Neural cell (in vitro differentiated cells): ENCODE measurements at regions not wholly inside any gene's neighbourhood (a gene's known extent, or its start where the extent isn't known, plus 50 kb on each side); places are given as distances from the start of the nearest gene placed in this dataset.

Experiments used
- H2AFZ ChIP-seq: fragments of 200-600, 300-800 bp; sonication (generic), shearing (Covaris generic); 2 replicates; pipeline ENCODE4 v1.6.0; 2014; ENCODE audit warnings: low read depth, mild to moderate bottlenecking, antibody characterized with exemption, low read length, moderate library complexity
- H3F3A ChIP-seq: fragments of 200-600 bp; shearing (Covaris generic); 2 replicates; pipeline ENCODE4 v1.6.1; 2016; ENCODE audit warnings: mild to moderate bottlenecking, moderate library complexity, mixed read lengths, antibody characterized with exemption, low read length; ENCODE audit not compliant: insufficient read depth, poor library complexity, severe bottlenecking
- H3K27ac ChIP-seq: fragments of 200-600, 300-800 bp; sonication (generic), shearing (Covaris generic); 2 replicates; pipeline ENCODE4 v1.5.1; 2014; ENCODE audit warnings: mild to moderate bottlenecking, low read length, moderate library complexity
- H3K27me3 ChIP-seq: fragments of 300-800, 200-600 bp; sonication (generic), shearing (Covaris generic); 2 replicates; pipeline ENCODE4 v1.6.0; 2014; ENCODE audit warnings: mild to moderate bottlenecking, low read depth, low read length, moderate library complexity; ENCODE audit not compliant: insufficient read depth
- H3K36me3 ChIP-seq: fragments of 300-800, 200-600 bp; sonication (generic), shearing (Covaris generic); 2 replicates; pipeline ENCODE4 v1.5.1; 2014; ENCODE audit warnings: mild to moderate bottlenecking, antibody characterized with exemption, low read length, moderate library complexity; ENCODE audit not compliant: insufficient read depth
- H3K4me2 ChIP-seq: fragments of 300-800, 200-600 bp; sonication (generic), shearing (Covaris generic); 2 replicates; pipeline ENCODE4 v1.6.0; 2014; ENCODE audit warnings: mild to moderate bottlenecking, low read length
- H3K4me3 ChIP-seq: fragments of 300-800, 200-600 bp; sonication (generic), shearing (Covaris generic); 2 replicates; pipeline ENCODE4 v1.5.1; 2014; ENCODE audit warnings: mild to moderate bottlenecking, low read length, moderate library complexity
- H3K79me2 ChIP-seq: fragments of 200-600 bp; shearing (Covaris generic); replicated peaks from 2 replicates; pipeline ENCODE4 v1.6.0; 2014; ENCODE audit warnings: mild to moderate bottlenecking, low read length, moderate library complexity; ENCODE audit not compliant: insufficient read depth
- H3K9ac ChIP-seq: fragments of 300-800, 200-600 bp; sonication (generic), shearing (Covaris generic); 2 replicates; pipeline ENCODE4 v1.6.1; 2016; ENCODE audit warnings: mild to moderate bottlenecking, low read length, mixed read lengths
- H3K9me2 ChIP-seq: fragments of 200-600 bp; shearing (Covaris generic); 2 replicates; pipeline ENCODE4 v1.6.1; 2016; ENCODE audit warnings: mild to moderate bottlenecking, low read length, mixed read lengths; ENCODE audit not compliant: insufficient read depth
- H3K9me3 ChIP-seq: fragments of 200-600, 300-800 bp; sonication (generic), shearing (Covaris generic); 2 replicates; pipeline ENCODE4 v1.6.1; 2016; ENCODE audit warnings: mild to moderate bottlenecking, mixed run types, low read length, moderate library complexity, mixed read lengths
- H4K20me1 ChIP-seq: fragments of 200-600 bp; shearing (Covaris generic); 2 replicates; pipeline ENCODE4 v1.6.1; 2016; ENCODE audit warnings: mild to moderate bottlenecking, mixed run types; ENCODE audit not compliant: insufficient read depth
- EP300 ChIP-seq: fragments of 450-650 bp; conservative IDR thresholded peaks from 2 replicates; pipeline ENCODE4 v1.6.1; 2014; ENCODE audit warnings: antibody characterized with exemption, mild to moderate bottlenecking, moderate library complexity; ENCODE audit not compliant: poor library complexity, severe bottlenecking
- EZH2 ChIP-seq: fragments of 200-600, 300-800 bp; shearing (Covaris generic), sonication (generic); IDR thresholded peaks from 2 replicates; pipeline ENCODE4 v1.6.1; 2014; ENCODE audit warnings: antibody characterized with exemption, low read length, borderline replicate concordance, mild to moderate bottlenecking; ENCODE audit not compliant: insufficient read depth, poor library complexity, severe bottlenecking
- MXI1 ChIP-seq: fragments of 450-650 bp; conservative IDR thresholded peaks from 2 replicates; pipeline ENCODE4 v1.6.1; 2014; ENCODE audit warnings: antibody characterized with exemption, mild to moderate bottlenecking; ENCODE audit not compliant: poor library complexity, severe bottlenecking
- POLR2AphosphoS5 ChIP-seq: IDR thresholded peaks from 2 replicates; pipeline ENCODE4 v1.6.1; 2012
- RAD21 ChIP-seq: fragments of 450-650 bp; conservative IDR thresholded peaks from 2 replicates; pipeline ENCODE4 v1.6.1; 2014; ENCODE audit warnings: antibody characterized with exemption, mild to moderate bottlenecking, moderate library complexity
- SMC3 ChIP-seq: fragments of 450-650 bp; conservative IDR thresholded peaks from 2 replicates; pipeline ENCODE4 v1.6.1; 2014; ENCODE audit warnings: antibody characterized with exemption, mild to moderate bottlenecking, moderate library complexity; ENCODE audit not compliant: poor library complexity
- TAF1 ChIP-seq: IDR thresholded peaks from 2 replicates; pipeline ENCODE4 v1.6.1; 2012; ENCODE audit warnings: low read depth
- TF ChIP-seq, protein P1 (sequence below): IDR thresholded peaks from 2 replicates; pipeline ENCODE4 v1.6.1; 2012; ENCODE audit warnings: borderline replicate concordance
- TF ChIP-seq, protein P2 (sequence below): fragments of 450-650 bp; IDR thresholded peaks from 2 replicates; pipeline ENCODE4 v1.5.1; 2014; ENCODE audit warnings: antibody characterized with exemption, mild to moderate bottlenecking, moderate library complexity; ENCODE audit not compliant: poor library complexity, severe bottlenecking

DNA sequence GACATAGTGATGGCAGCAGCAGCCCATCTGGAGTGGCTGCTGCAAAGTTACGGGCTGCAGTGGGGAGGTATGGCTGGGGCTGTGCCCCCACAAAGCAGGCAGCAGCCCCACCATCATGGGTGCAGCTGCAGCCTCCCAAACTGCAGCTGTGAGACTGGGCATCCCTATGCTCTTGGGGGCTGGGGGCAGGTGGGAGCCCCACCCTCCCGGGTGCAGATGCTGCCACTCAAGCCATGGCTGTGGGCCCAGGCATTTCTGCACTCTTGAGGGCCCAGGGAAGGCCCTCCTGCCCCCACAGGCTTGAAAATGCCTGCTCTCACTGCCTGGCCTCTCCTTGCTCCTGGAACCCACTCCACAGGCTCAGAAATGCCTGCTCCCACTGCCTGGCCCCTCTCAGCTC lies 389.4 kb downstream of the TEX13C start:
- Histone ChIP-seq H3K9me3 (no peaks in the 10 kb centered on the region), H3K4me3 (no peak overlapping the region), H3K27me3 (no peaks in the 10 kb centered on the region)

DNA sequence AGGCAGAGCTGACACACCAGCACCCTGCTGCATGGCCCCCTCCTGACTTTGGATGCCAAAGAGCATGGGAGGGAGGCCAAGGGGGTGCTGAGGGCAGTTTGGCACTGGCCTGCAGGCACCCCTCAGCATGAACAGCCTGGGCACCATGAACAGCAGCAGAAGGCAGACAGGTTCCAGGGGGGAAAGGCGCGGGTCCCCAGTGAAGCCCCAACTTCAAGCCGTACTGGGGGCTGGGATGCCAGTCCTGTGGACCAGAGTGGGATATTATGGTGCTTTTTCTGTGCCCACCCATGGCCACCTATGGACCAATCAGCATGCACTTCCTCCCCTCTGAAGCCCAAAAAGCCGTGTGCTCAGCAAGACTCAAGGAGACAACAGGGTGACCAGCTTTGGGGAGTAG lies 389.9 kb downstream of the TEX13C start:
- H3K27me3 ChIP-seq, result no peaks in the 10 kb centered on the region
- H4K20me1 ChIP-seq, result no peaks in the 10 kb centered on the region
- TF ChIP-seq MXI1 (no peak), EP300 (no peak), EZH2 (no peak), RAD21 (no peak), SMC3 (no peak), TAF1 (no peak), POLR2AphosphoS5 (no peak)
- TF ChIP-seq, protein P1, sequence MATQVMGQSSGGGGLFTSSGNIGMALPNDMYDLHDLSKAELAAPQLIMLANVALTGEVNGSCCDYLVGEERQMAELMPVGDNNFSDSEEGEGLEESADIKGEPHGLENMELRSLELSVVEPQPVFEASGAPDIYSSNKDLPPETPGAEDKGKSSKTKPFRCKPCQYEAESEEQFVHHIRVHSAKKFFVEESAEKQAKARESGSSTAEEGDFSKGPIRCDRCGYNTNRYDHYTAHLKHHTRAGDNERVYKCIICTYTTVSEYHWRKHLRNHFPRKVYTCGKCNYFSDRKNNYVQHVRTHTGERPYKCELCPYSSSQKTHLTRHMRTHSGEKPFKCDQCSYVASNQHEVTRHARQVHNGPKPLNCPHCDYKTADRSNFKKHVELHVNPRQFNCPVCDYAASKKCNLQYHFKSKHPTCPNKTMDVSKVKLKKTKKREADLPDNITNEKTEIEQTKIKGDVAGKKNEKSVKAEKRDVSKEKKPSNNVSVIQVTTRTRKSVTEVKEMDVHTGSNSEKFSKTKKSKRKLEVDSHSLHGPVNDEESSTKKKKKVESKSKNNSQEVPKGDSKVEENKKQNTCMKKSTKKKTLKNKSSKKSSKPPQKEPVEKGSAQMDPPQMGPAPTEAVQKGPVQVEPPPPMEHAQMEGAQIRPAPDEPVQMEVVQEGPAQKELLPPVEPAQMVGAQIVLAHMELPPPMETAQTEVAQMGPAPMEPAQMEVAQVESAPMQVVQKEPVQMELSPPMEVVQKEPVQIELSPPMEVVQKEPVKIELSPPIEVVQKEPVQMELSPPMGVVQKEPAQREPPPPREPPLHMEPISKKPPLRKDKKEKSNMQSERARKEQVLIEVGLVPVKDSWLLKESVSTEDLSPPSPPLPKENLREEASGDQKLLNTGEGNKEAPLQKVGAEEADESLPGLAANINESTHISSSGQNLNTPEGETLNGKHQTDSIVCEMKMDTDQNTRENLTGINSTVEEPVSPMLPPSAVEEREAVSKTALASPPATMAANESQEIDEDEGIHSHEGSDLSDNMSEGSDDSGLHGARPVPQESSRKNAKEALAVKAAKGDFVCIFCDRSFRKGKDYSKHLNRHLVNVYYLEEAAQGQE, result no peak
- TF ChIP-seq, protein P2, sequence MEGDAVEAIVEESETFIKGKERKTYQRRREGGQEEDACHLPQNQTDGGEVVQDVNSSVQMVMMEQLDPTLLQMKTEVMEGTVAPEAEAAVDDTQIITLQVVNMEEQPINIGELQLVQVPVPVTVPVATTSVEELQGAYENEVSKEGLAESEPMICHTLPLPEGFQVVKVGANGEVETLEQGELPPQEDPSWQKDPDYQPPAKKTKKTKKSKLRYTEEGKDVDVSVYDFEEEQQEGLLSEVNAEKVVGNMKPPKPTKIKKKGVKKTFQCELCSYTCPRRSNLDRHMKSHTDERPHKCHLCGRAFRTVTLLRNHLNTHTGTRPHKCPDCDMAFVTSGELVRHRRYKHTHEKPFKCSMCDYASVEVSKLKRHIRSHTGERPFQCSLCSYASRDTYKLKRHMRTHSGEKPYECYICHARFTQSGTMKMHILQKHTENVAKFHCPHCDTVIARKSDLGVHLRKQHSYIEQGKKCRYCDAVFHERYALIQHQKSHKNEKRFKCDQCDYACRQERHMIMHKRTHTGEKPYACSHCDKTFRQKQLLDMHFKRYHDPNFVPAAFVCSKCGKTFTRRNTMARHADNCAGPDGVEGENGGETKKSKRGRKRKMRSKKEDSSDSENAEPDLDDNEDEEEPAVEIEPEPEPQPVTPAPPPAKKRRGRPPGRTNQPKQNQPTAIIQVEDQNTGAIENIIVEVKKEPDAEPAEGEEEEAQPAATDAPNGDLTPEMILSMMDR, result no peak

More for the DNA sequence above, 389.4 kb downstream of the TEX13C start:
- TF ChIP-seq, protein P2, result no peak
- TF ChIP-seq EZH2, result no peak
- no peak for TF ChIP-seq MXI1
- TF ChIP-seq RAD21, result no peak
- no peak for TF ChIP-seq SMC3
- TF ChIP-seq POLR2AphosphoS5, result no peak
- no peak for TF ChIP-seq EP300
- no peak for TF ChIP-seq TAF1
- TF ChIP-seq, protein P1, result no peak
- H4K20me1 ChIP-seq, result no peaks in the 10 kb centered on the region
- no peaks in the 10 kb centered on the region for H3K9me2 ChIP-seq
- H3K9ac ChIP-seq, result no peak overlapping the region
- H3K79me2 ChIP-seq, result no peaks in the 10 kb centered on the region
- H3F3A ChIP-seq, result no peaks in the 10 kb centered on the region
- H3K4me2 ChIP-seq, result no peak overlapping the region
- H3K36me3 ChIP-seq, result no peaks in the 10 kb centered on the region
- no peak overlapping the region for H3K27ac ChIP-seq
- H2AFZ ChIP-seq, result no peak overlapping the region

More for the DNA sequence above, 389.9 kb downstream of the TEX13C start:
- Histone ChIP-seq H3K4me3 (no peak overlapping the region), H3K27ac (no peak overlapping the region), H3K9me3 (no peaks in the 10 kb centered on the region), H3K9ac (no peak overlapping the region), H3K9me2 (no peaks in the 10 kb centered on the region), H3K4me2 (no peak overlapping the region), H2AFZ (no peak overlapping the region), H3K79me2 (no peaks in the 10 kb centered on the region), H3F3A (no peaks in the 10 kb centered on the region), H3K36me3 (no peaks in the 10 kb centered on the region)
